B cell (primary cell): ENCODE measurements at regions not wholly inside any gene's neighbourhood (a gene's known extent, or its start where the extent isn't known, plus 50 kb on each side); places are given as distances from the start of the nearest gene placed in this dataset.

Experiments used
- ATAC-seq: fragments of 200-7000 bp; cut with Tn5 transposase; one replicate; pipeline ENCODE4 v1.10.0; 2021; ENCODE audit warnings: low read depth, mild to moderate bottlenecking, moderate number of reproducible peaks, moderate library complexity
- CTCF ChIA-PET: fragments of 350-600 bp; sonication (Branson Sonifier 250); formaldehyde crosslinking; loops from one replicate; lab custom pipeline; 2021; ENCODE audit warnings: antibody characterized with exemption, inconsistent platforms; lab: Charles Lee
- POLR2A ChIA-PET: fragments of 350-600 bp; sonication (Branson Sonifier 250); formaldehyde crosslinking; loops from one replicate; lab custom pipeline; 2021; ENCODE audit warnings: antibody characterized with exemption; lab: Charles Lee
- DNase-seq: peaks from one replicate; pipeline ENCODE4 v3.0.0; 2013
- H2AFZ ChIP-seq: 2 replicates; pipeline ENCODE4 v1.6.1; 2012; ENCODE audit warnings: mild to moderate bottlenecking, low read depth, low read length; ENCODE audit not compliant: insufficient read depth, poor library complexity, severe bottlenecking
- H3K27ac ChIP-seq, 2 donors: 1 replicate in 1 of 2; 2 replicates in 1 of 2; pipeline ENCODE4 v1.5.1; 2012 to 2013; ENCODE audit warnings: low read length in 2 of 2, mild to moderate bottlenecking in 2 of 2, moderate library complexity in 1 of 2
- H3K27me3 ChIP-seq, 4 experiments: fragments of 200-600 bp in 1 of 4; sonication (generic) in 1 of 4; replicated peaks in 1 of 4; 1 replicate in 2 of 4; 2 replicates in 2 of 4; pipeline versions ENCODE4 v1.6.1 to v1.7.0; 2013 to 2016; ENCODE audit warnings: low read length in 3 of 4, mild to moderate bottlenecking in 2 of 4, mixed read lengths in 1 of 4, moderate library complexity in 1 of 4; ENCODE audit not compliant: insufficient read depth in 4 of 4, control insufficient read depth in 3 of 4; ENCODE audit errors: control extremely low read depth in 1 of 4
- H3K36me3 ChIP-seq, 2 experiments: replicated peaks in 1 of 2; 1 replicate in 1 of 2; 2 replicates in 1 of 2; pipeline versions ENCODE4 v1.6.1 to v1.7.1; 2013; ENCODE audit warnings: low read length in 1 of 2; ENCODE audit not compliant: insufficient read depth in 2 of 2, control insufficient read depth in 1 of 2; ENCODE audit errors: control extremely low read depth in 1 of 2, extremely low read depth in 1 of 2
- H3K4me1 ChIP-seq, 2 donors: fragments of 200-600 bp in 1 of 2; sonication (generic) in 1 of 2; 1 replicate in 1 of 2; 2 replicates in 1 of 2; pipeline versions ENCODE4 v1.5.1 to v1.6.1; 2013 to 2017; ENCODE audit warnings: low read length in 2 of 2; ENCODE audit not compliant: control insufficient read depth in 2 of 2, insufficient read depth in 2 of 2
- H3K4me2 ChIP-seq: replicated peaks from 2 replicates; pipeline ENCODE3; 2012; ENCODE audit warnings: mild to moderate bottlenecking, low read depth, low read length; ENCODE audit not compliant: poor library complexity, severe bottlenecking
- H3K4me3 ChIP-seq, 5 experiments: fragments of 200-600 bp in 1 of 5; sonication (generic) in 1 of 5; 1 replicate in 3 of 5; 2 replicates in 2 of 5; pipeline versions ENCODE4 v1.5.1 to v1.7.0; 2011 to 2016; ENCODE audit warnings: low read length in 4 of 5, mild to moderate bottlenecking in 4 of 5, low read depth in 2 of 5, control low read depth in 1 of 5, moderate library complexity in 1 of 5; ENCODE audit not compliant: insufficient read depth in 1 of 5; ENCODE audit errors: control extremely low read depth in 1 of 5, extremely low read depth in 1 of 5
- H3K79me2 ChIP-seq: fragments of 200-600 bp; sonication (generic); one replicate; pipeline ENCODE4 v1.6.0; 2016; ENCODE audit warnings: low read length; ENCODE audit not compliant: control insufficient read depth, insufficient read depth
- H3K9ac ChIP-seq: fragments of 200-600 bp; sonication (generic); 2 replicates; pipeline ENCODE4 v1.6.1; 2017; ENCODE audit warnings: mild to moderate bottlenecking, low read length, moderate library complexity
- H3K9me3 ChIP-seq, 3 donors: one replicate each; pipeline versions ENCODE4 v1.6.1 to v1.7.1; 2013; ENCODE audit warnings: low read length in 2 of 3; ENCODE audit not compliant: control insufficient read depth in 2 of 3, insufficient read depth in 1 of 3; ENCODE audit errors: control extremely low read depth in 1 of 3
- H4K20me1 ChIP-seq: 2 replicates; pipeline ENCODE4 v1.6.0; 2012; ENCODE audit warnings: mild to moderate bottlenecking, low read length; ENCODE audit not compliant: insufficient read depth, control insufficient read depth, poor library complexity, severe bottlenecking
- H3K27ac Mint-ChIP-seq: one replicate; pipeline ENCODE4 v1.8.0; 2021; ENCODE audit warnings: mixed read lengths
- H3K27me3 Mint-ChIP-seq: one replicate; pipeline ENCODE4 v1.8.0; 2021; ENCODE audit warnings: mixed read lengths
- H3K4me1 Mint-ChIP-seq: one replicate; pipeline ENCODE4 v1.8.0; 2021; ENCODE audit warnings: mixed read lengths
- H3K4me3 Mint-ChIP-seq: one replicate; pipeline ENCODE4 v1.8.0; 2021; ENCODE audit warnings: mixed read lengths
- H3K9me3 Mint-ChIP-seq: one replicate; pipeline ENCODE4 v1.8.0; 2022; ENCODE audit warnings: mixed read lengths; ENCODE audit not compliant: insufficient read depth
- EZH2 ChIP-seq: IDR thresholded peaks from 2 replicates; pipeline ENCODE4 v1.6.1; 2012; ENCODE audit warnings: borderline replicate concordance, low read depth, mild to moderate bottlenecking, moderate library complexity, low read length; ENCODE audit not compliant: insufficient read depth, poor library complexity, severe bottlenecking
- WGBS: methylation state at CpG from one replicate; pipeline ENCODE4 v1.1.5; 2013; ENCODE audit warnings: missing lambda C conversion rate; ENCODE audit not compliant: insufficient coverage; 5-methylcytosine and 5-hydroxymethylcytosine counted together
- intact Hi-C: fragments of 100-400 bp; cut with micrococcal nuclease; formaldehyde crosslinking; loops from one replicate; pipeline ENCODE4 v1.10.0; 2022
- TF ChIP-seq, protein P1 (sequence below): fragments of 200-600 bp; IDR thresholded peaks from one replicate; pipeline ENCODE4 v1.8.0; 2022; ENCODE audit warnings: antibody characterized with exemption, mild to moderate bottlenecking

DNA sequence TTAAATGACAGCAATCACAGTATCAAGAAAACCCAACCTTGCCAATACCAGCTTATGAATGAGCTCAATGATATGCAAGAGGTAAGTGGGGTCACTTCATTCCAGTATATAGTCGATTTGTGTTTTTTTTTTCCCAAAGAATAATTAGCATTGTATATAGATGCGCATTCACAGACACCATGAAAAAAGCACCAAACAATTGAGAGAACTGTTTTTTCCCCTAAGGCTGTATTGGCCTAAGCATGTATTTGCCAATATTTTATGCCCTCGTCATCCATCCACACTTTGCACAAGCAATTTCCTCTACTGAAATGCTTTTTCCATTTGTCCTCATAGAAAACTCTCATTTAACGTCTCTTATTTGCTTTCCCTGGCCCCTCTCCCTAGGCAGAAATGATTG lies 213.7 kb downstream of the SAMD5 start:
- Mint-ChIP-seq H3K27me3 (no peaks in the 10 kb centered on the region), H3K27ac (no peak overlapping the region), H3K4me3 (no peak overlapping the region), H3K9me3 (peaks cover 8% of the 10 kb centered on the region), H3K4me1 (no peaks in the 10 kb centered on the region)
- no peak overlapping the region for H3K4me2 ChIP-seq
- H3K9ac ChIP-seq = no peak overlapping the region
- no peaks in the 10 kb centered on the region for H3K79me2 ChIP-seq
- H3K27ac ChIP-seq = no peak overlapping the region
- H3K36me3 ChIP-seq = no peaks in the 10 kb centered on the region
- H4K20me1 ChIP-seq = no peaks in the 10 kb centered on the region
- no peak for TF ChIP-seq EZH2
- TF ChIP-seq, protein P1, sequence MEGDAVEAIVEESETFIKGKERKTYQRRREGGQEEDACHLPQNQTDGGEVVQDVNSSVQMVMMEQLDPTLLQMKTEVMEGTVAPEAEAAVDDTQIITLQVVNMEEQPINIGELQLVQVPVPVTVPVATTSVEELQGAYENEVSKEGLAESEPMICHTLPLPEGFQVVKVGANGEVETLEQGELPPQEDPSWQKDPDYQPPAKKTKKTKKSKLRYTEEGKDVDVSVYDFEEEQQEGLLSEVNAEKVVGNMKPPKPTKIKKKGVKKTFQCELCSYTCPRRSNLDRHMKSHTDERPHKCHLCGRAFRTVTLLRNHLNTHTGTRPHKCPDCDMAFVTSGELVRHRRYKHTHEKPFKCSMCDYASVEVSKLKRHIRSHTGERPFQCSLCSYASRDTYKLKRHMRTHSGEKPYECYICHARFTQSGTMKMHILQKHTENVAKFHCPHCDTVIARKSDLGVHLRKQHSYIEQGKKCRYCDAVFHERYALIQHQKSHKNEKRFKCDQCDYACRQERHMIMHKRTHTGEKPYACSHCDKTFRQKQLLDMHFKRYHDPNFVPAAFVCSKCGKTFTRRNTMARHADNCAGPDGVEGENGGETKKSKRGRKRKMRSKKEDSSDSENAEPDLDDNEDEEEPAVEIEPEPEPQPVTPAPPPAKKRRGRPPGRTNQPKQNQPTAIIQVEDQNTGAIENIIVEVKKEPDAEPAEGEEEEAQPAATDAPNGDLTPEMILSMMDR = no peak
- intact Hi-C loops = no loop called here
- DNase-seq (no peak), ATAC-seq (no peak)
- CTCF ChIA-PET = no interaction called here
- H2AFZ ChIP-seq = no peak overlapping the region
- POLR2A ChIA-PET = no interaction called here
- H3K4me3 ChIP-seq = no peak overlapping the region
- H3K4me1 ChIP-seq = no peaks in the 10 kb centered on the region
- H3K9me3 ChIP-seq = no peaks in the 10 kb centered on the region
- H3K27me3 ChIP-seq = no peaks in the 10 kb centered on the region
- 78% methylated on average over 1 of the region's 4 CpGs for WGBS

DNA sequence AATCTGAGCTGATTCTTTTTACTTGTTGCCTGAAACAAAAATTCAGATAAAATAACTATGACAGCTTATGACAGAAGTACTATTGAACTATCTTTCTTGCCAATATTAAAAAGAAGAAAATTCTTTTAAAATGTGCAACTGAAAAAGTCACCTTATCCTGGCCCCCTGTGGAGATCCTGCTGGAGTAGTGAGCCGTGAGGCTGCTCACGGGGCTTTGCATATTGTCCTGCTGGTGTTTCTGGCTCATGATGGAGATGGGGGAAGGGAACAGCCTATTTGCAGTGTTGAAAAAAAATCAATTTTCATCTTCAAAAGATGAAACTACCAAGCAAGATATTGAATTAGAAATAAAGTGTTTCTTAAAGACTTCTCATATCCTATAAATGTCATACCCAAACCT lies 216.0 kb downstream of the SAMD5 start:
- 60% methylated on average over 1 of the region's 2 CpGs for WGBS
- Histone ChIP-seq H3K27me3 (no peaks in the 10 kb centered on the region), H3K36me3 (no peaks in the 10 kb centered on the region), H3K9me3 (no peaks in the 10 kb centered on the region), H2AFZ (no peak overlapping the region), H3K27ac (no peak overlapping the region), H4K20me1 (no peaks in the 10 kb centered on the region), H3K4me1 (no peaks in the 10 kb centered on the region), H3K9ac (no peak overlapping the region), H3K79me2 (no peaks in the 10 kb centered on the region), H3K4me3 (no peak overlapping the region), H3K4me2 (no peak overlapping the region)
- H3K4me1 Mint-ChIP-seq = no peaks in the 10 kb centered on the region
- intact Hi-C loops = no loop called here
- CTCF ChIA-PET = no interaction called here
- peaks cover 8% of the 10 kb centered on the region for H3K9me3 Mint-ChIP-seq
- POLR2A ChIA-PET = no interaction called here
- TF ChIP-seq EZH2 = no peak
- TF ChIP-seq, protein P1 = no peak
- DNase-seq = no peak
- no peak overlapping the region for H3K27ac Mint-ChIP-seq
- ATAC-seq = no peak
- H3K27me3 Mint-ChIP-seq = no peaks in the 10 kb centered on the region
- no peak overlapping the region for H3K4me3 Mint-ChIP-seq
